ENCODE measurements at regions not wholly inside any gene's neighbourhood (a gene's known extent, or its start where the extent isn't known, plus 50 kb on each side); places are given as distances from the start of the nearest gene placed in this dataset.

DNA sequence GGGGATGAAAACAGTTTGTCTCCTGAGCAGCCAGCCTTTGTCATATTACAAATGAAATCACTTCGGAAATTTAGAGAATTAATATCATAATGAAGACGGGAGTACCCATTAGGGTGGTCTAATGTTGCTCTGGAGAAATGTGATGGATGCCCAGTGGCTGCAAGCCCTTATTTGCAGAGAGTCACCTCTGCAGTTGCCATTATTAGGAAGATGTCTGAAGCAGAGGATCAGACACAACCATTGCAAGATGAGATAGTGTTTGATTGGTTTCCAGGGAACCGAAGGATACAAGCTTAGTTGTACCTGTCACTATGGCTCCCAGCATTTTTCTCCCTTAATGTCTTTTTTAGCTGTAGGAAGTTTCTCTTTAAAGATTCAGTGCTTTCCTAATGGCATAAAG, 272.4 kb downstream of the FIGN start:
- H3K36me3 ChIP-seq (replicated peaks in 1 of 2; ENCODE audit: control insufficient read depth in 2 of 2, insufficient read depth in 2 of 2, low read length in 2 of 2): no peaks in the 10 kb centered on the region
- no peak overlapping the region for H2BK12ac ChIP-seq (ENCODE audit: low read length)
- no peak overlapping the region for H3K4me3 ChIP-seq (ENCODE audit: low read length in 2 of 2)
- H3K27me3 ChIP-seq (ENCODE audit: control insufficient read depth in 3 of 3, insufficient read depth in 3 of 3, low read depth in 1 of 3, low read length in 3 of 3): no peaks in the 10 kb centered on the region
- no peak overlapping the region for H4K91ac ChIP-seq (ENCODE audit: low read depth, low read length, poor library complexity)
- no peak overlapping the region for H2BK5ac ChIP-seq (ENCODE audit: low read length)
- no CpG with 5 or more reads among the region's 3 CpGs for WGBS, 2 donors (ENCODE audit: extremely low coverage in 2 of 2, insufficient read length in 2 of 2, insufficient replicate concordance in 1 of 2)
- peak overlapping the region; percentile 51 for H2AFZ ChIP-seq (ENCODE audit: low read length)
- no peaks in the 10 kb centered on the region for H3K9me3 ChIP-seq (replicated peaks in 1 of 2; ENCODE audit: control insufficient read depth in 2 of 2, insufficient read depth in 1 of 2, low read depth in 1 of 2, low read length in 2 of 2)
- H3K14ac ChIP-seq (ENCODE audit: low read length): no peak overlapping the region
- no peak overlapping the region for H2BK120ac ChIP-seq (ENCODE audit: low read depth, low read length)
- no peak overlapping the region for H3K27ac ChIP-seq (replicated peaks; ENCODE audit: low read length)
- no peak overlapping the region for H4K8ac ChIP-seq (ENCODE audit: low read depth, low read length)
- H3K9ac ChIP-seq (ENCODE audit: low read depth, low read length, poor library complexity): no peak overlapping the region
- H3K4ac ChIP-seq (ENCODE audit: low read length): no peak overlapping the region
- H3K23ac ChIP-seq (ENCODE audit: low read depth, low read length, poor library complexity): no peak overlapping the region
- H2AK5ac ChIP-seq (ENCODE audit: low read depth, low read length): no peak overlapping the region
- no peak overlapping the region for H2BK15ac ChIP-seq (ENCODE audit: low read length)
- peaks cover 5 to 14% of the 10 kb centered on the region in 2 donors for H3K4me1 ChIP-seq (ENCODE audit: control insufficient read depth in 2 of 2, insufficient read depth in 1 of 2, low read depth in 1 of 2, low read length in 2 of 2)
- no peak overlapping the region for H3K18ac ChIP-seq (ENCODE audit: low read length)
- H3K79me1 ChIP-seq (ENCODE audit: low read depth, low read length): no peaks in the 10 kb centered on the region
- DNase-seq (ENCODE audit: low spot score): no peak
- no peak overlapping the region for H3K4me2 ChIP-seq (ENCODE audit: insufficient read depth, low read length, poor library complexity, severe bottlenecking)

DNA sequence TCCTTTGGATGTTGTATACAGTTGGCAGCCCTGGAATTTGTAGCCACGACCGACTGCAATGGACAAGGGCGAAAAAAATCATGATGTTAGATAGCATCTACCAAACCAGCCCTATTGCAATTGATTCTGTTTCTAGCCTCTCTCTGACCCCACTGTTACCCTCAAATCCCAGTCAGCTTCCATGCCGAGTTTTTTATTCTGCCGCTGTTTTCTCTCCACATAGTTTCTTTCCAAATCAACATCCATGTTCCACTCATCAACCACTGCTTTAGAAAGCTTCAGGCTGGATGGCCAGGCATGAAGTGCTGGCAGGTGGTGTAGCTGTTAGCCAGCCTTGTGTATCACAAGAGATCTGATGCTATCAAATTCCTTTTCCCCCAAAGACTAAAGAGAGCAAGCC, 272.8 kb downstream of the FIGN start:
- H3K79me1 ChIP-seq (ENCODE audit: low read depth, low read length): no peaks in the 10 kb centered on the region
- no peak for DNase-seq (ENCODE audit: low spot score)
- no peak overlapping the region for H4K91ac ChIP-seq (ENCODE audit: low read depth, low read length, poor library complexity)
- H3K4me1 ChIP-seq (ENCODE audit: control insufficient read depth in 2 of 2, insufficient read depth in 1 of 2, low read depth in 1 of 2, low read length in 2 of 2): peaks cover 5 to 14% of the 10 kb centered on the region in 2 donors
- no peak overlapping the region for H3K14ac ChIP-seq (ENCODE audit: low read length)
- H3K18ac ChIP-seq (ENCODE audit: low read length): no peak overlapping the region
- H3K27me3 ChIP-seq (ENCODE audit: control insufficient read depth in 3 of 3, insufficient read depth in 3 of 3, low read depth in 1 of 3, low read length in 3 of 3): no peaks in the 10 kb centered on the region
- H3K4me3 ChIP-seq (ENCODE audit: low read length in 2 of 2): no peak overlapping the region
- H2BK120ac ChIP-seq (ENCODE audit: low read depth, low read length): no peak overlapping the region
- no peak overlapping the region for H3K9ac ChIP-seq (ENCODE audit: low read depth, low read length, poor library complexity)
- no peaks in the 10 kb centered on the region for H3K36me3 ChIP-seq (replicated peaks in 1 of 2; ENCODE audit: control insufficient read depth in 2 of 2, insufficient read depth in 2 of 2, low read length in 2 of 2)
- no peak overlapping the region for H2BK12ac ChIP-seq (ENCODE audit: low read length)
- H2BK5ac ChIP-seq (ENCODE audit: low read length): no peak overlapping the region
- no CpG with 5 or more reads among the region's 5 CpGs for WGBS, 2 donors (ENCODE audit: extremely low coverage in 2 of 2, insufficient read length in 2 of 2, insufficient replicate concordance in 1 of 2)
- H3K4ac ChIP-seq (ENCODE audit: low read length): no peak overlapping the region
- H2AFZ ChIP-seq (ENCODE audit: low read length): peak overlapping the region; percentile 51
- H3K23ac ChIP-seq (ENCODE audit: low read depth, low read length, poor library complexity): no peak overlapping the region
- H3K4me2 ChIP-seq (ENCODE audit: insufficient read depth, low read length, poor library complexity, severe bottlenecking): no peak overlapping the region
- H2AK5ac ChIP-seq (ENCODE audit: low read depth, low read length): no peak overlapping the region
- H2BK15ac ChIP-seq (ENCODE audit: low read length): no peak overlapping the region
- no peaks in the 10 kb centered on the region for H3K9me3 ChIP-seq (replicated peaks in 1 of 2; ENCODE audit: control insufficient read depth in 2 of 2, insufficient read depth in 1 of 2, low read depth in 1 of 2, low read length in 2 of 2)
- H4K8ac ChIP-seq (ENCODE audit: low read depth, low read length): no peak overlapping the region
- no peak overlapping the region for H3K27ac ChIP-seq (replicated peaks; ENCODE audit: low read length)

DNA sequence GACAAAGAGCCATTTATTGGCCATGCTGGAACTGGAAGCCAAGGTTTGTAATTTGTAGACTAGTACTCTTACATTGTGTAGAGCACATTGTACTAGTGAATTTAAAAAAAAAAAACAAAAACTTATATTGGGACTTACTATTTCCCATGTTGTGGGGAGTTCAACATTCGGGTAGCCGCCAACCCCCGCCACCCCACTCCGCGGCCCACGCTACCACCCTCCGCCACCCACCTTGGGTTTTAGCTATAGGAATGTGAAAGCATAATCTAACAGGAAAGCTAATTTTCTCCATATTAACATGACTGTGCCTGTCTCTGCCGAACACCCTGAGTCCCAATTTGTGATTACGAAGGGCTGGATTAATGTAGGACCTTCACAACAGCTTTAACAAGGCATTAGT, 275.8 kb downstream of the FIGN start:
- no peak overlapping the region for H2BK15ac ChIP-seq (ENCODE audit: low read length)
- peaks cover 0 to 1% of the 10 kb centered on the region in 2 donors for H3K4me1 ChIP-seq (ENCODE audit: control insufficient read depth in 2 of 2, insufficient read depth in 1 of 2, low read depth in 1 of 2, low read length in 2 of 2)
- H3K27ac ChIP-seq (replicated peaks; ENCODE audit: low read length): no peak overlapping the region
- no peaks in the 10 kb centered on the region for H3K27me3 ChIP-seq (ENCODE audit: control insufficient read depth in 3 of 3, insufficient read depth in 3 of 3, low read depth in 1 of 3, low read length in 3 of 3)
- H3K36me3 ChIP-seq (replicated peaks in 1 of 2; ENCODE audit: control insufficient read depth in 2 of 2, insufficient read depth in 2 of 2, low read length in 2 of 2): no peaks in the 10 kb centered on the region
- no peak overlapping the region for H3K14ac ChIP-seq (ENCODE audit: low read length)
- no peaks in the 10 kb centered on the region for H3K79me1 ChIP-seq (ENCODE audit: low read depth, low read length)
- no peak for DNase-seq (ENCODE audit: low spot score)
- H3K9ac ChIP-seq (ENCODE audit: low read depth, low read length, poor library complexity): no peak overlapping the region
- WGBS, 2 donors (ENCODE audit: extremely low coverage in 2 of 2, insufficient read length in 2 of 2, insufficient replicate concordance in 1 of 2): no CpG with 5 or more reads among the region's 9 CpGs
- H2BK5ac ChIP-seq (ENCODE audit: low read length): no peak overlapping the region
- H4K91ac ChIP-seq (ENCODE audit: low read depth, low read length, poor library complexity): no peak overlapping the region
- H2BK12ac ChIP-seq (ENCODE audit: low read length): no peak overlapping the region
- H3K4me2 ChIP-seq (ENCODE audit: insufficient read depth, low read length, poor library complexity, severe bottlenecking): no peak overlapping the region
- H2BK120ac ChIP-seq (ENCODE audit: low read depth, low read length): no peak overlapping the region
- no peaks in the 10 kb centered on the region for H3K9me3 ChIP-seq (replicated peaks in 1 of 2; ENCODE audit: control insufficient read depth in 2 of 2, insufficient read depth in 1 of 2, low read depth in 1 of 2, low read length in 2 of 2)
- H3K4me3 ChIP-seq (ENCODE audit: low read length in 2 of 2): no peak overlapping the region
- no peak overlapping the region for H3K18ac ChIP-seq (ENCODE audit: low read length)
- H2AFZ ChIP-seq (ENCODE audit: low read length): peak overlapping the region; percentile 36
- H3K4ac ChIP-seq (ENCODE audit: low read length): no peak overlapping the region
- H3K23ac ChIP-seq (ENCODE audit: low read depth, low read length, poor library complexity): no peak overlapping the region
- no peak overlapping the region for H4K8ac ChIP-seq (ENCODE audit: low read depth, low read length)
- H2AK5ac ChIP-seq (ENCODE audit: low read depth, low read length): no peak overlapping the region

DNA sequence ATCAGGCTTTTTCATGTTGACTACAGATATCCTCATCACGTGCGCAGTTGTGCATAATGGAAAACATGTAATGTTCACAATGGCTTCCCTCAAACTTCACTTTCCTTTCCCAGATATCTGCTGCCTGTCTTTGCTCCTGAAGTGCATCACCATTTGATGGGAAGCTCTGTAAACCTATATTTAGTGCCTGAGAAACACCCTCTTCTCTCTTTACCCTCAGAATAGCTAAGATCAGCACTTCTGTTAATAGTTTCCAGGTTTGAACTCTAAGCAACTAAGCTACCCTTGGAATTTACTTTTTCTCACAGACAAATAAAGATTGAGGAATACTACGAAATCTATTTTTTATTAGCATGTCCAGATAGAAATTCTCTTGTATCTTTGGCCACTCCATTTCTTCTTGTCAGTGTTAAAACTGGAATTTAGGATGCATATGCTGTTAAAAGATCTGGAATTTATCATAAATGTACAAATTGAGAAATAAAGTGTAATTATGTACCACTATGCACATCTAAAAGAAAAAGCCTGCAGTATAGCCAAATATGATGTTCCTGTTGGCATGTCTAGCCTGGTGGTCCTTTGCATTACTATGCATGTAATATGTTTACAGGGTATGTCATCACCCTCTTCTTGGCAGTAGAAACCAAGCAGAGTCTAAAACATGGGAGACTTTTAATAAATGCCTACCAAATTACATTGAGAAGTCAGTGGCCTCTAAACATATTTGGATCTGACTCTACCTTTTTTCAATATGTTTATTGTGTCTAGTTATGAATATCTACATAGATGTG, 278.7 kb downstream of the FIGN start:
- Histone ChIP-seq H3K23ac (ENCODE audit: low read depth, low read length, poor library complexity) (no peak overlapping the region), H3K9ac (ENCODE audit: low read depth, low read length, poor library complexity) (no peak overlapping the region), H2AK5ac (ENCODE audit: low read depth, low read length) (no peak overlapping the region), H2BK15ac (ENCODE audit: low read length) (no peak overlapping the region), H3K4me2 (ENCODE audit: insufficient read depth, low read length, poor library complexity, severe bottlenecking) (no peak overlapping the region), H3K4me3 (ENCODE audit: low read length in 2 of 2) (no peak overlapping the region), H2BK12ac (ENCODE audit: low read length) (no peak overlapping the region), H4K8ac (ENCODE audit: low read depth, low read length) (no peak overlapping the region), H3K4ac (ENCODE audit: low read length) (no peak overlapping the region), H3K36me3 (replicated peaks in 1 of 2; ENCODE audit: control insufficient read depth in 2 of 2, insufficient read depth in 2 of 2, low read length in 2 of 2) (no peaks in the 10 kb centered on the region), H2BK120ac (ENCODE audit: low read depth, low read length) (no peak overlapping the region), H3K9me3 (replicated peaks in 1 of 2; ENCODE audit: control insufficient read depth in 2 of 2, insufficient read depth in 1 of 2, low read depth in 1 of 2, low read length in 2 of 2) (no peaks in the 10 kb centered on the region), H3K27ac (replicated peaks; ENCODE audit: low read length) (no peak overlapping the region), H4K91ac (ENCODE audit: low read depth, low read length, poor library complexity) (no peak overlapping the region), H3K18ac (ENCODE audit: low read length) (no peak overlapping the region), H3K4me1 (ENCODE audit: control insufficient read depth in 2 of 2, insufficient read depth in 1 of 2, low read depth in 1 of 2, low read length in 2 of 2) (no peaks in the 10 kb centered on the region), H3K14ac (ENCODE audit: low read length) (no peak overlapping the region), H2AFZ (ENCODE audit: low read length) (no peak overlapping the region), H3K79me1 (ENCODE audit: low read depth, low read length) (no peaks in the 10 kb centered on the region), H2BK5ac (ENCODE audit: low read length) (no peak overlapping the region), H3K27me3 (ENCODE audit: control insufficient read depth in 3 of 3, insufficient read depth in 3 of 3, low read depth in 1 of 3, low read length in 3 of 3) (no peaks in the 10 kb centered on the region)
- no CpG with 5 or more reads among the region's 3 CpGs for WGBS, 2 donors (ENCODE audit: extremely low coverage in 2 of 2, insufficient read length in 2 of 2, insufficient replicate concordance in 1 of 2)
- DNase-seq (ENCODE audit: low spot score): no peak
